NCI-H345 treated with DMSO at 0.1 percent for 48 hours (cell line): ENCODE measurements at regions not wholly inside any gene's neighbourhood (a gene's known extent, or its start where the extent isn't known, plus 50 kb on each side); places are given as distances from the start of the nearest gene placed in this dataset.
A peak's percentile ranks its signal among the peaks of the same experiment; 100 is the strongest.

Experiments
- DNase-seq: peaks from one replicate; lab custom pipeline; 2025; ENCODE audit not compliant: unreplicated experiment; lab: John Stamatoyannopoulos, UW

DNA sequence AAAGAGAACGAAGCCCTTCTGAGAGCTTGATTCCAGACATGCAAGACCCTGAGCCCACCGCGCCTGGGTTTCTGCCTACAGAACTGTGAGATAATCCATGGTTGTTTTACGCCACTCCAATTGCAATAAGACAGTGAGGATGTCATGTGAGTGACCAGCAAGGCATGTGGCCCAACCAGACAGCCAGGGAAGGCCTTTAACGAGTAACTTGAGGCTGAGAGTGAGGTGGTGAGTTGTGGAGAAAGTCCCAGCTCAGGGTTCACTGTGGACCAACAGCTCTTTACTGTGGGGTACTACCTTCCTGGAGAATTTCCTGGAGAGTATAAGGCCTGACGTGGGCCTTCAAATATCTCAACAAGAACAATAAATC lies 153.9 kb downstream of the ETS2 start:
- no peak for DNase-seq

GRCh38 chr21:38958940-38959691 lies 153.4 kb downstream of the ETS2 start:
- no peak for DNase-seq

DNA sequence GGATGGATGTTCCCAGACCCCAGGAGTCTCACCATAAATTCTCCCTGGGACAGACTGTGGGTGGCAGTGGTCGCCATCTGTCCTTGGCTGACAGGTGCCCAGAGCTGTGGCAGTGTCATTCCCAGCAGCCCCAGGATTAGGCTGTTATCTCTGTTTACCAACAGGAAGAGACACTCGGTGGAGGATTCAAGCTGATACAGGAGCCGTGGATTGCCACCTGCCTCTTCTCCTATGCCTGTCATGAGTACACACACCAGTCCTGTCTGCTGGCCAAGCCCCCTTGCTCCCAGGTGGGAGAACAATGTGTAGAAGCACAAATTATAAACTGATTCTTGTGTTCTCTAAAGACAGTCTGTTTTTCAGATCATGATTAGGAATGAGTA lies 152.6 kb downstream of the ETS2 start:
- peak; percentile 89 for DNase-seq

DNA sequence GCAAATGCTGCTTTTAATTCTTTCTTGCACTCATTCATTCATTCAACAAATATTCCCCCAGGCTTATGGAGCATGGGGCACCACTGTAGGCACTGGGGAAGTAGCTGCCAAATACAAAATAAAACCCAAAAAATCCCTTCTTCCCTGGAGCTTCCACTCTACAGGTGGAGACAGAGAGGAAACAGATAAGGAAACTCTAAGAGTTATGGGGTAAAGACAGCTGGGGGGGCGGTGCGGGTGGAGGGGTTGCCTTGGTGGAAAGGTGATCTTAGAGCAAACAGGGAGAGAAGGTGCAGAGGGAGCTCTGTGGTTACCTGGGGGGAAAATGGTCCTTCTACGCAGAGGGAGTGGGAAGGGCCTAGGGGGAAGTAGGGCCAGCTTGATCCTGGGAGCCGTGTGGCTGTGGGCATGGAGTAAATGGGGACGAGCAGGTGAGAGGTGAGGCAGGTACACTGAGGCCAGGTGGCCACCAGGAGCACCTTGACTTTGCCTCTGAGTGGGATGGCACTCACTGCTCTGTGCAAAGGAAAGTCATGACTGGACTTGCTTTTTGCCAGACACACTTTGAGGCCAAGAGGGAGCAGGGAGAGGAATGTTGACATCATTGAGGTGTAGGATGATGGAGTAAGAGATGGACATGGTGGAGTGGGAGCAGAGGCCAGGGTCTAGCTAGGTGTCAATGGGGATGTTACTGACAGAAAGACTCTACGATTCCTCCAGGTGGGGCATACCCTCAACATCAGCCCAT lies 152.0 kb downstream of the ETS2 start:
- DNase-seq: peak; percentile 68

- peak; percentile 99 for DNase-seq
Measured at GRCh38 chr21:38956856-38957571, 151.3 kb downstream of the ETS2 start.

DNA sequence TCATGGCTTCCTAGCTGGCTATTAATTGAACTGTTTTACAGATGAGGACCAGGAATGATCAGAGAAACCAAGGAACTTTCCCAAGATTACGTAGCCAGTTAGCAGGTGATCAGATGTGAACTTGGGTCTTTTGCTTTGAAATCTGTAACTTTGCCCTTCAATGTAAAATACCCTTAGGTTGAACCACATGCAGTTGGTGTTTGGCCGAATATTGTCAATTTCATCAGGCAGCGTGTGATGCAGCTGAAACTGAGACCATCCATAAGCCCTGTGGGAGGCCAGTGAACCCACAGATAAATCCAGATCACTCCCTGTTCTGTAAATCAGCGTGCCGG lies 150.8 kb downstream of the ETS2 start:
- no peak for DNase-seq

GRCh38 chr21:38956007-38956406 lies 150.3 kb downstream of the ETS2 start:
- peak; percentile 53 for DNase-seq

DNA sequence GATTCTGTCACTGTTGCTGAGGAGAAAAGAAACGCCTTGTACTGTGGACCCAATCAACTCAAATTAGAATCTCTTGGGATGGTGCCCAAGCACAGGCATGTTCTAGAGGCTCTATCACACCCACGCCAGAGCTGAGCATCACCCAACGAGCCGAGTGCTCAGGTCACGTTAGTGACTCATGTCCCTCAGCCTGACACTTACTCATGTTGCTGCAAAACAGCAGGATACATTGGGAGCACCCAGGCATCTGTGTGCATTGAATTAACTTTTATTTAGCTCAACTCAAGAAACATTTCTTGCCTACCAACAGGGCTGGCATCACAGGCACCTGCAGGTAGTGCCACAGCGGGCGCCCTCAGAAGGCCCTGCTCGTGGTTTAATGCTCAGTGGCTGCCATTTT lies 149.8 kb downstream of the ETS2 start:
- DNase-seq: no peak

GRCh38 chr21:38954588-38955004 lies 148.9 kb downstream of the ETS2 start:
- DNase-seq: peak; percentile 94

DNA sequence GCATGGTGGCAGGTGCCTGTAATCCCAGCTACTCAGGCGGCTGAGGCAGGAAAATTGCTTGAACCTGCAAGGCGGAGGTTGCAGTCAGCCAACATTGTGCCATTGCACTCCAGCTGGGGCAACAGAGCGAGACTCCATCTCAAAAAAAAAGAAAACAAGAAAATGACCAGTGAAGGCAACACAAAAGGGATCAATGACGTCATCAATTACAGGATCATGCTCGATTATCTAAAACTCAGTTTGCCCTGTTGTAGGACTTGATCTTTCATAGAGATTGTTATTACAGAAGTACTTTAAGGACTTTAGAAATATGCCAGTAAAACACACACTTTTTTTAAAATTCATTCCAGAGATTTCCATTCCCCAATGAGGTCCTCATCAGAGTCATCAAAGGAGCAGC lies 147.8 kb downstream of the ETS2 start:
- no peak for DNase-seq

- DNase-seq: no peak
Measured at GRCh38 chr21:38952890-38953289, 147.2 kb downstream of the ETS2 start.

GRCh38 chr21:38951095-38951730 lies 145.5 kb downstream of the ETS2 start:
- no peak for DNase-seq

DNA sequence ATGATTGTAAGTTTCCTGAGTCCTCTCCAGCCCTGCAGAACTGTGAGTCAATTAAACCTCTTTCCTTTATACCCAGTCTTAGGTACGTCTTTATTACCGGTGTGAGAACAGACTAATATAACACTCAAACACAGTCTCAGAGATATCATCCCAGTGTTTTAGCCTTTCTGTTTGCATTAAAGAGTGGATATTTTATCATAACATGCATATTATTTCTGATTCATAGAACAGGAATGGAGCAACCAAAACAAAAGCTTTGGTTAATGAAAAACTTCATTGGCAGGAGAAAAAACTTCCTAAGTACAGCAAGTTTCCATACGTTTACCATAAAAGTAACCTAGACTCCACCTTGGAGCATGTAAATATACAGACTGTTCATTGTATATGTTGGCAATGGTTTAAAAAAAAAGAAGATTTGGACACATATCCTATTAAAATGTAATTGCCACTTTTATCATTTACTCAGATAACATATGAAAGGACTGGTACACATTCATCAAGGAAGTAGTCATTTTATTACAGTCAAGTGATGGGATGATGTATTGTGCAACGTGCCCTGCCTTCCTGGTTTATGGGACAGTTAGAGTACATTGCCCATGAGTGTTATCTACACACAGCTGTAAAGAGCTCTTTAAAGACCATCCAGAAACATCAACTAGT lies 144.8 kb downstream of the ETS2 start:
- no peak for DNase-seq

DNA sequence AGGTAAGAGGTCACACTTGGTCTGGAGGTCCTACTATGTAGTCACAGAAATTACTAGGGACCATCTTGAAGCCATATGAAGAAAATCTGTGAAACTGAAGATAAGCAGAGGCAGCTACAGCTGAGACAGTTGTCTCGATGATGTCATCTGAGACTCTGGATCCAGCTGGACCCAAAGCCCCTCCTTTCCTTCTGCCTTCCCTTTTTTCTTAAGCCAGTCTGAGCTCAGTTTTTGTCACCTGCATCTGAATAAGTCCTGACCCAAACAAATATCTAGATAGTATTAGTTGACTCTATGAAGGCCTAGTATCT lies 143.3 kb downstream of the ETS2 start:
- DNase-seq: no peak

GRCh38 chr21:38948377-38949069 lies 142.8 kb downstream of the ETS2 start:
- DNase-seq: no peak

GRCh38 chr21:38945545-38946245 lies 140.0 kb downstream of the ETS2 start:
- no peak for DNase-seq

DNA sequence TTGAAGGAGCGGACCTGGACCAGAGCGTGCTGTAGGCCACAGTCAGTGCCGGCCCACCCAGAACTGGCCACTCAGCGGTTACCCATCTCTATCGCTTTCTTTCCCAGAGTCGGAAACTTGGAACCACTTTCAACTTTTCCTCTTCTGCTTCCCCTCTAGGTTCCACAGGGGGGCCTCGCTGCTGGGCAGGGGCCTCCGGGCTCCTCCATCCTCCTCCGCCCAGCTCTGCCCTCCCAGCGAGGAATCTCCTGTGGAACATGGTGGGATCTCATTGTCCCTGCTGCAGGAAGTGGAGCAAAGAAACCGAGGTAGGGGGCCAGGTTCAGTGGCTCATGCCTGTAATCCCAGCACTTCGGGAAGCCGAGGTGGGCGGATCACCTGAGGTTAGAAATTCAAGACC lies 139.2 kb downstream of the ETS2 start:
- DNase-seq: no peak

DNA sequence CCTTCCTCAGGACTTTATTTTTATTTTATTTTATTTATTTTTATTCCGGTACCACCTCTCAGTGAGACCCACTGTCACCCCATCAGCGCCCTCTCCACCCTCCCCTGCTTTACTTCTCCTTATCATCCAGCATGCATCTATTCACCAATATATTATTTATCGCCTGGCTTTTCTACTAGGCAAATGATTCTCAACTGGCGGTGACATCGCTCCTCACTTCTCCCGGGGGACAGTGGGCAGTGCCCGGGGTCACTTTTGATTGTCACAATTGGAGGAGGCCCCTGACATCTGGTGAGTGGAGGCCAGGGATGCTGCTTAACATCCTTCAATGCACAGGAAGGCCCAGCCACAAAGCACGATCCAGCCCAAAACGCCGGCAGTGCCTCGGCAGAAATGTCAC lies 138.7 kb downstream of the ETS2 start:
- DNase-seq: no peak

DNA sequence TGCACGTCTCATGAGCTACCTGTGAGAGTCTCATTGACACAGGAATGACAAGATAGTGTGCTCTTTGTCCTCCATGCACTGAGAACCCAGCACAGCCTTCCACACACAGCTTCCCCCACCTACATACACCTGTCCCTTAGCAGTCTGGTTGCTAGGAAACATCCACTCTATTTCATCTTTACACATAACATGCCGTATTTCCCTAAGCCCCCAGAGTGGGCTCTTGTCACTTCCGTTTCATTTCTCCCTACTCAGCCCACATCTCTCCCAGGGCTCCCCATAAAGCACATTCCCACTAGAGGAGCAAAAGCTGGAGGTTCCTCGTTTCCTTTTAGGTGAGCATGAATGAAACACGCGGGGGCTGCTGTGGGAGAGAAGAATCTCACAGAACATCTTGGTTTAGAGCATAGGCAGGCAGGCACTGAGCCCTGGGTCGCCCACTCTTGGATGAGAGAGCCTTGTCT lies 137.1 kb downstream of the ETS2 start:
- DNase-seq: peak; percentile 69

DNA sequence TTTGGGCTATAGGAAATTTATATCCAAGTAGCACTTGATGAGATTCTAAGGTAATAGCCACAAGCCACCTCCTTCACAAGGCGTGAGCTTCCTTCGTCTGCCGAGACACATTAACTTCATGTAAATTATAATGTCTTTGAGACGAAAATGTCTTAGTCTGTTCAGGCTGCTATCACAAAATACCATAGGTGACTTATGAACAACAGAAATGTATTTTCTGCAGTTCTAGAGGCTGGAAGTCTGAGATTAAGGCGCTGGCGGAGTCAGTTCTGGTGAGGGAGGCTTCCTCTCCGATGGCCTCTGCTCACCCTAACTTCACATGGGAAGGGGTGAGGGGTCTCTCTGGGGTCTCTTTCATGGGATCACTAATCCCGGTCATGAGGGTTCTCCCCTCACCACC lies 133.0 kb downstream of the ETS2 start:
- no peak for DNase-seq
